SK-N-MC (cell line): ENCODE measurements at regions not wholly inside any gene's neighbourhood (a gene's known extent, or its start where the extent isn't known, plus 50 kb on each side); places are given as distances from the start of the nearest gene placed in this dataset.

Experiments
- EZH2 ChIP-seq: fragments of 200-600 bp; sonication (generic); IDR thresholded peaks from one replicate; pipeline ENCODE4 v1.6.1; 2017; ENCODE audit warnings: antibody characterized with exemption
- FOXP2 ChIP-seq: optimal IDR thresholded peaks from 2 replicates; pipeline ENCODE3; 2011; ENCODE audit warnings: mild to moderate bottlenecking, moderate library complexity; ENCODE audit not compliant: insufficient read depth; ENCODE audit errors: extremely low read length, control extremely low read depth
- POLR2AphosphoS5 ChIP-seq: IDR thresholded peaks from 2 replicates; pipeline ENCODE4 v1.6.1; 2012; ENCODE audit warnings: mild to moderate bottlenecking, low read depth, low read length, borderline replicate concordance

DNA sequence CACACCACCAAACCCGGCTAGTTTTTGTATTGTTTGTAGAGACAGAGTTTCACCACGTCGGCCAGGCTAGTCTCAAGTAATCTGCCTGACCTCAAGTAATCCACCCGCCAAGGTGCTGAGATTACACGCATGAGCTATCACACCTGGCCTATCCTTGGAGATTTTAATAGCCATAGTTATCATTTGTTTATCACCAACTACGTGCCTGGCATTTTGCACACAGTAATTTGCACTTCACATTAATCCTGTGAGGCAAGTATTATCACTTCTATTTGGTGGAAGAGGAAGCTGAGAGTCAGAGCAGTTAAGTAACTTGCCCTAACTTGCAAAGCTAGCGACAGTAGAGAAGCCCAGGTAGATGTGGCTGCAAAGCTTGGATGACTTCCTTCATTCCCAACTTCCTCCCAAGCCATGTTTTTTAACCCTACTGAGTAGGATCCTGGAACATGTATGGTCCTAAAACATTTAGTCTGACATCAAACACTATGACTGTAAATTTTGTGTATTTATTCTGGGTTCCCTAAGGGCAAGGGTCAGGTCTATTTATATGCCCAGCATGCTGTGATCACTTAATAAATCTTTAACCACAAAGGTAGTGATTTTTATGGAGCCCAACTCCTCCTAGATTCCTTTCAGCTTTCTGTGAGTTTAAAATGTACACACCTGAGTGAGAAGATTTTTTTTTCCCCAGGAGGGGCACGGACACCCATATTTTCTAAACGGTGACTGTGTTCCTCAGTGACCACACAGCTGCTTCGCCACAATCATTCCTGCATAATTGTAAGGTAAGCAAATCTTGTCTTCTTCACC lies 100.2 kb upstream of the RAI14 start:
- TF ChIP-seq POLR2AphosphoS5 (no peak), EZH2 (no peak), FOXP2 (no peak)
